NCI-H1417 treated with DMSO at 0.1 percent for 48 hours (cell line): ENCODE measurements at regions not wholly inside any gene's neighbourhood (a gene's known extent, or its start where the extent isn't known, plus 50 kb on each side); places are given as distances from the start of the nearest gene placed in this dataset.
"Not testable (repeated sequence)": the region's sequence is repeated elsewhere in the genome, so short reads cannot be mapped to it uniquely, and the experiment has no call there.

Experiments
- DNase-seq: peaks from one replicate; lab custom pipeline; 2025; lab: John Stamatoyannopoulos, UW

GRCh38 chr9:22990349-22990748 lies 543.7 kb downstream of the DMRTA1 start:
- no peak for DNase-seq

- no peak for DNase-seq
Measured at GRCh38 chr9:22992780-22993179, 546.2 kb downstream of the DMRTA1 start.

- DNase-seq = no peak
Measured at GRCh38 chr9:22997923-22998322, 551.3 kb downstream of the DMRTA1 start.

GRCh38 chr9:23005156-23005555 lies 558.5 kb downstream of the DMRTA1 start:
- no peak for DNase-seq

GRCh38 chr9:23006127-23006526 lies 559.5 kb downstream of the DMRTA1 start:
- no peak for DNase-seq

GRCh38 chr9:23011669-23012068 lies 565.0 kb downstream of the DMRTA1 start:
- no peak for DNase-seq

- DNase-seq = no peak
Measured at GRCh38 chr9:23015557-23015956, 568.9 kb downstream of the DMRTA1 start.

- DNase-seq = no peak
Measured at GRCh38 chr9:23036416-23036815, 589.8 kb downstream of the DMRTA1 start.

GRCh38 chr9:23039402-23039801 lies 592.8 kb downstream of the DMRTA1 start:
- DNase-seq = no peak

GRCh38 chr9:23041466-23041865 lies 594.8 kb downstream of the DMRTA1 start:
- no peak for DNase-seq

- no peak for DNase-seq
Measured at GRCh38 chr9:23044549-23044948, 597.9 kb downstream of the DMRTA1 start.

GRCh38 chr9:23046026-23046425 lies 599.4 kb downstream of the DMRTA1 start:
- not testable (repeated sequence) for DNase-seq

GRCh38 chr9:23050548-23050947 lies 603.9 kb downstream of the DMRTA1 start:
- DNase-seq = no peak

GRCh38 chr9:23073136-23073535 lies 626.5 kb downstream of the DMRTA1 start:
- DNase-seq = no peak

GRCh38 chr9:23079798-23080197 lies 633.2 kb downstream of the DMRTA1 start:
- DNase-seq = no peak

- no peak for DNase-seq
Measured at GRCh38 chr9:23081377-23081776, 634.8 kb downstream of the DMRTA1 start.

- DNase-seq = no peak
Measured at GRCh38 chr9:23088932-23089364, 642.3 kb downstream of the DMRTA1 start.

GRCh38 chr9:23117616-23118015 lies 671.0 kb downstream of the DMRTA1 start:
- no peak for DNase-seq

GRCh38 chr9:23120630-23121029 lies 674.0 kb downstream of the DMRTA1 start:
- no peak for DNase-seq

GRCh38 chr9:23123048-23123632 lies 676.5 kb downstream of the DMRTA1 start:
- DNase-seq = no peak

- no peak for DNase-seq
Measured at GRCh38 chr9:23145467-23145866, 680.6 kb downstream of the ELAVL2 start.

- DNase-seq = no peak
Measured at GRCh38 chr9:23153058-23153457, 673.0 kb downstream of the ELAVL2 start.

- no peak for DNase-seq
Measured at GRCh38 chr9:23160491-23160890, 665.5 kb downstream of the ELAVL2 start.

- DNase-seq = no peak
Measured at GRCh38 chr9:23160952-23161469, 665.0 kb downstream of the ELAVL2 start.
